Astrocyte of the cerebellum (primary cell): ENCODE measurements at regions not wholly inside any gene's neighbourhood (a gene's known extent, or its start where the extent isn't known, plus 50 kb on each side); places are given as distances from the start of the nearest gene placed in this dataset.
"Not testable (repeated sequence)": the region's sequence is repeated elsewhere in the genome, so short reads cannot be mapped to it uniquely, and the experiment has no call there.

Experiments
- DNase-seq: peaks from one replicate; pipeline ENCODE4 v3.0.0-alpha.2; 2011; ENCODE audit warnings: low read depth
- H3K4me3 ChIP-seq: 2 replicates; pipeline ENCODE4 v1.5.1; 2011; ENCODE audit warnings: mild to moderate bottlenecking, low read depth, low read length, moderate library complexity
- in situ Hi-C: cut with HindIII; loops from 2 replicates; pipeline ENCODE4 v1.10.0; 2017; ENCODE audit warnings: low sequenced_read_pairs
- TF ChIP-seq, protein P1 (sequence below): IDR thresholded peaks from 2 replicates; pipeline ENCODE4 v1.5.1; 2012; ENCODE audit warnings: low read length, low read depth, moderate library complexity, mild to moderate bottlenecking; ENCODE audit errors: missing control alignments

DNA sequence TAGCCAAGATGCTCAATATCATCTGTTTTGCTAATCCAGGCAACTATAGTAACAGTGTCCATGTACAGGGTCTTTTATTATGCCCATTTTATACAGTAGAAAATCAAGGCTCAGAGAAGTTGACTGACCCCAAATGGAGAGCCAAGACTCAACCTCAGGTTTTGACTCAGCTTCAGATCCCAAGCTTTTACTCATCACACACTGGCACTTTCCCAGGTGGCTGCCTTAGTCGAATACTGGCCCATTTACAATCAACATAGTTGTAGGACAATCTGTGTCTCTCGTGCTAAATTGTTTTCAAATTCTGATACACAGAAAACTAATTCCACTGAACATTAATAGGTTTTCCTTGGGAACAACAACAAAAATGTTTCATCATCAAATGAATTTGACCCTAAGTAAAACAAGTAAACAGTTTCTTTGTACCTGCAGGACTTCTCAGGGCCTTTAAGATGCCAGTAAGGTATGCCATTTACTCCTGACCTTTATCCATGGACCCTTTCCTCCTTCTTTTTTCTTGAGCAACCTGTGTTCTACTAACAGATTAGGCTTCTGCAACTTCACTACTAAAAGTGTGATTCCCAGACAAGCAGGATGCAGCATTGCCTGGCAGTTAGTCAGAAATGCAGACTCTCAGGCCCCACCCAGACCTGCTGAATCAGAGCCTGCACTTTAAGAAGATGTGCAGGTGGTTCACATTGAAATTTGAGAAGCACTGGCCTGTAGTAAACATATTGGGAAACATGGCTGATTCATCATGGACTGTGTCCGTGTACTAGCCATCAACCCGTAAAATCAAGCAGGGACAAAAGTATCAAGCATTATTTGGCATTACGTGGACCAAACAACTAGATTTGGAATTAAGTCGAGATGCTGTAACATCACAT is 128.8 kb downstream of the RRAGC start:
- H3K4me3 ChIP-seq: no peak overlapping the region
- in situ Hi-C loops: no loop called here
- TF ChIP-seq, protein P1, sequence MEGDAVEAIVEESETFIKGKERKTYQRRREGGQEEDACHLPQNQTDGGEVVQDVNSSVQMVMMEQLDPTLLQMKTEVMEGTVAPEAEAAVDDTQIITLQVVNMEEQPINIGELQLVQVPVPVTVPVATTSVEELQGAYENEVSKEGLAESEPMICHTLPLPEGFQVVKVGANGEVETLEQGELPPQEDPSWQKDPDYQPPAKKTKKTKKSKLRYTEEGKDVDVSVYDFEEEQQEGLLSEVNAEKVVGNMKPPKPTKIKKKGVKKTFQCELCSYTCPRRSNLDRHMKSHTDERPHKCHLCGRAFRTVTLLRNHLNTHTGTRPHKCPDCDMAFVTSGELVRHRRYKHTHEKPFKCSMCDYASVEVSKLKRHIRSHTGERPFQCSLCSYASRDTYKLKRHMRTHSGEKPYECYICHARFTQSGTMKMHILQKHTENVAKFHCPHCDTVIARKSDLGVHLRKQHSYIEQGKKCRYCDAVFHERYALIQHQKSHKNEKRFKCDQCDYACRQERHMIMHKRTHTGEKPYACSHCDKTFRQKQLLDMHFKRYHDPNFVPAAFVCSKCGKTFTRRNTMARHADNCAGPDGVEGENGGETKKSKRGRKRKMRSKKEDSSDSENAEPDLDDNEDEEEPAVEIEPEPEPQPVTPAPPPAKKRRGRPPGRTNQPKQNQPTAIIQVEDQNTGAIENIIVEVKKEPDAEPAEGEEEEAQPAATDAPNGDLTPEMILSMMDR: no peak
- no peak for DNase-seq

DNA sequence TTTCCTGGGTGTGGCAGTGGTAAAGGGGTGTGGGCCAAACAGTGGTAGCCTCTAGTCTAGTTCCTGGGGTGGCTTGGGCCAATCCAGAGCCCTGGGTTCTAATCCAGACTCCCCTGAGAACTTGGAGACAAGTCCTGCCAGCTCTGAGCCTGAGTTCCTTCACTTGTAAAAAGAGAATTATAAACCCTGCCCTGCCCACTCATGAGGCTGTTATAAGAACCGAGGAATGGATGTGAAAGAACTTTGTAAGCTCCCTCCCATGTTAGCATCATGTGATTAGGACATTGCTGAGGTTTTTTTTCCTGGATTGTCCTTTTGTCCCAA is 131.0 kb downstream of the RRAGC start:
- in situ Hi-C loops: no loop called here
- TF ChIP-seq, protein P1: no peak
- DNase-seq: no peak
- H3K4me3 ChIP-seq: no peak overlapping the region

DNA sequence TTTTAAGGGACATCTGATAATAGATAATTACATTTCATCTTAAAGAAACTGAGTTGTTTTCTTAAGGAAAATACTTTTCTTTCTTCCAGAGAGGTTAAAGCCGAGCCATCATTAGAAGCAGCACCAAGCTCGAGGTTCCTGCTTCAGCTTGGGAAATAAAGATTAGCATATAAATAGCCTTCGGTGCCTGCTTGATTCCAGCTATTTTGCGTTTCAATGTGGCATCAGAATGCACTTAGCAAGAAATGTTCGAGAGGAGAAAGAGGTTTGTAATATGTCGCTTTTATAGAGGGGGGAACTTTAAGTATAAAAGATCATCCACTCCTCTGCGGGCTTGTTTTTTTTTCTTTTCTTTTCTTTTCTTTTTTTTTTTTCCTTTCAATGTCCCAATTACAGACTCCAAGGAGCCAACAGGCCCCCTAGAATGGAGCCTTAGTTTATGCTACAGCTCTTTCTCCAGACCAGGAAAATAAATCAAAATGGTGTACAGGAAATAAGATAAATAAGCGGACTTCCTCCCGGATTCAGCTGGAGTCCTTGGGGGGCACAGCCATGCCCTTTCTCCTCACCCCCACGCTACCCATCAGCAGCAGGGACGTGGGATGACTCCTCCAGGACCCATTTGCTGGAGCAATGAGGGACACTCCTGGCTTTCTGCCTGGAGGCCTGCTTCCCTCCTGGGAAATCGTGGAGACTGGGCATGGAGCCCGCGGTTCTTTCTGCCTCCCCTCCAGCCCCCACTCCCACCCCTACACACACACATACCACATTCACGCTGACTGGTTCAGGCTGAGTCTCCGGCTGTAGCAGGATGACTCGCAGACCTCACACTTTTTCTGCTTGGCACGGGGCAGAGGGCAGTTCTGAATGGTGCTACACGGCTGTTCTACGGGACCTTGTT is 131.6 kb downstream of the RRAGC start:
- in situ Hi-C loops: no loop called here
- DNase-seq: peak; percentile 72
- TF ChIP-seq, protein P1: no peak
- H3K4me3 ChIP-seq: no peak overlapping the region

DNA sequence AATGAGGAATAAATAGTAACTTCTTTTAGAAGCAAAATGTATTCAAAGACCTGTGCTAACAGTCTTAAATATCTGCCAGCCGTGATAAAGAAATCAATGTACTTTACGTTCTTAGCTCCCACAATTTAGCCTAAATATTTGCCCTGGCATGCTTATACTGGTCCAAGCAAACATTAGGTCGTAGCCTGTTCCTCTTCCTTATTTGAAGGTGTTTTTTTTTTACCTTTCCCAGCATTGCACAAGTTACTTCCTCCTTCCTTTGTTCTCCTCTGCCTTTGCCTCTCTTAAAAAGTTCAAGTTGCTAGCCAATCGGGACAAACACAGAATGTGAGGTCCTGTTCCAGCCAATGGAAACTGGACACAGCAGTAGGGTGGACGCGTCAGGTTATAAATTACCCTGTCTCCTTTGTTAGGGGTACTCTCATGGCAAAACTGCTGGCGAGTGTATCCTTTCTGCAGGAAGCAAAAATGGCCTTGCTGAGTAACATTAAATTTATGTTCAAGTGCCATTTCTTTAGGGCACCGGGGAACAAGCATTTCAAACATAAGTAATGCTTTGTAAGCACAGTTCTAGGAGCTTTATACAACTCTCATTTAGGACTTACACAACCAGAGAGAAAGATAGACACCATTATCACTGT is 134.1 kb downstream of the RRAGC start:
- H3K4me3 ChIP-seq, in situ Hi-C loops, DNase-seq: not testable (repeated sequence)

DNA sequence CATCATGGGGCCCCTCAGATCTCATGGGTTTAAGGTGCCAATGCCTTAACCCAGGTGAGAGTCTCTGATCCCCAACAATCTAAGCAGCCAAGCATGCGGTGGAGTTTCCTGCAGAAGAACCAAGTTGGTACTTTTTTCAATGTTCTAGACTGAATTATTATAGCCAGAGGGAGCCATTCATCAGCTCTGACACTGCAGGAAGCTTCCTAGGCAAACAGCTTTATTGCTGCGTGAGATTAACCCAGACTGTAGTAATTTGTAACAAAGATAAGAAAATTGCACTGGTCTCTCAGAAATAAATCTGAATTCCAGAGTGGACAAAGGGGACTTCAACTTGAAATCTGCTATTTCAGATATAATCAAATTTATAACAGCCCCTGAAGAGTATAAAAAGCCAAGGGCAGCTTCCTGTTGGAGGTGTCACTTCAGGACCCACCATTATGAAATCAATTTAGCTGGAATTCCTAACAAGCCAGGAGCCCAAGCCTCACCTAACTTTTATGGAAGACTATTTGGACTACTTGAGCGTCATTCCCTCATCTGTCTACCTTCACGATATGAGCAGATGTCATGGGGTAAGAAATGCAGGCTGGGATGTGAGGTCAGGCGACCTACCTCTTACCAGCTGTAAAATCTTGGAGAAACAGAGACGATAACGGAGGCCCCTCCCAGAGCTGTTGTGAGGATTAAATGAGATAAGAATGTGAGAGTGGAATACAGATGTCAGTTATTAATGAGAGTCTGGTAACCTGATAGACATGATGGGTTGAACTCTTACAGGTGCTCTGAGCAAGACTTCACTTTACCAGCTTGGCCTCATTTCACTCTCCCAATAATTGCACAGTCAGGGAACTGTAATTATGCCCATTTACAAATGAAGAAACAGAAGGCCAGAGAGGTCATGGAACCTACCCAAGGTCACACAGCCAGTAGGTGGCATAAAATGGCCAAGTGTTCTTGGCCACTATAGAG is 135.1 kb downstream of the RRAGC start:
- TF ChIP-seq, protein P1: no peak
- in situ Hi-C loops: no loop called here
- DNase-seq: no peak
- H3K4me3 ChIP-seq: no peak overlapping the region

DNA sequence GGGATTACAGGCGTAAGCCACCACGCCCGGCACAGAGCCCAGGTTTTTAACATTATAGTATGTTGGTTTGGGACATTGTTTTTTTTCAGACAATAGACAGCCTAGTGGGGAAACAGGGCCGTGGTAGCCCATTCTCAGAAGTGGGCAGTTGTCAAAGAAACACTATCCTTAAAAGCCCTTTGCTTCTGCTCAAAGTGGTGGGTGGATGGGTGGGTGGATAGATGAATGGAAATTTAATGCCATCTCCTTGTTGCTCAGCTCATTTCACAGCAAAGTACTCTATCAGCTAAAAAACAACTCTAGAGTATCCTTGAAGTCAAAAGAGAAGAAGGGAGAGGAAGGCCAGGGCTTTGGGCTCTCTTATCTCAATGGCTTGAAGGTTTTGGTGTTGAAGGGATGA is 137.8 kb downstream of the RRAGC start:
- TF ChIP-seq, protein P1: no peak
- no peak overlapping the region for H3K4me3 ChIP-seq
- no peak for DNase-seq
- in situ Hi-C loops: no loop called here
